ENCODE measurements at regions not wholly inside any gene's neighbourhood (a gene's known extent, or its start where the extent isn't known, plus 50 kb on each side); places are given as distances from the start of the nearest gene placed in this dataset.

DNA sequence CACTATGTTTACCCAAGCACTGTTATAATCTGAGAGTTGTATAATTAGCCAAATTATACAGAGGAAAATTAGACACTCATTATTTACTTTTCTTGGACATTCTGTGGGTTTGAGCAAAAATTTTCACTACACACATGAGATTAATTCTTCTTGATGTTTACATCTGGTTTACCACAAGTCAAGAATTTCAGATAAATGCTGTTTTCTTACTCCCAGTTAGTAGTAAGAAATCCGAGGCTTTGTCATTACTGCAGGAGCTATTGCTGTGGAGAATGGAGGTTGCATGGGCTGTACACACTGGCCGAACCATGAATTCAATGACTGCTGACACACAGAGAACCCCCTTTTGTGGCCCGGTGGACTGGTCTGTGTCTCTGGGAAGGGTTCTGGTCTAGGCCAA, 207.7 kb upstream of the CFAP20DC start:
- Mint-ChIP-seq H3K4me1 (peaks cover 24% of the 10 kb centered on the region), H3K27me3 (ENCODE audit: insufficient read depth) (peaks cover 2% of the 10 kb centered on the region), H3K9me3 (no peaks in the 10 kb centered on the region)

DNA sequence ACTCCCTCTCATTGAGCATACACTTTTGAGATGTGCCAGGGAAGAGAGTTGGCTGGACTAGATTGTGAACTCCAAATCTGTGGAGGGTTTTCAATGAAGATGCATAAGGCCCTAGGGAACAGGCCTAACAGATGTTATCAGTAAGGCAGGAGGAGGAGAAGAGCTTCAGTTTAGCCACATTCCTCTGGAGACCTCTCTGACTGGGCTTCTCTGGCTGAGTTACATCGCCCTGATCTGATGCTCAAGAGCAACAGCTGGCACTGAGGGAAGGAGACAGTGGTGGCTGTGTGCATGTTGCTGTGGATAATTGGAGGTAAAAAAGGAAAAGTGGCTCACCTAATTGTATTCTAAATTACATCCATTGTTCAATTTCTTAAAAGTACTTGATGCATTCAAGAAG, 206.4 kb upstream of the CFAP20DC start:
- no peaks in the 10 kb centered on the region for H3K36me3 Mint-ChIP-seq (ENCODE audit: low read depth)
- no peaks in the 10 kb centered on the region for H3K9me3 Mint-ChIP-seq
- TF ChIP-seq, protein P1, sequence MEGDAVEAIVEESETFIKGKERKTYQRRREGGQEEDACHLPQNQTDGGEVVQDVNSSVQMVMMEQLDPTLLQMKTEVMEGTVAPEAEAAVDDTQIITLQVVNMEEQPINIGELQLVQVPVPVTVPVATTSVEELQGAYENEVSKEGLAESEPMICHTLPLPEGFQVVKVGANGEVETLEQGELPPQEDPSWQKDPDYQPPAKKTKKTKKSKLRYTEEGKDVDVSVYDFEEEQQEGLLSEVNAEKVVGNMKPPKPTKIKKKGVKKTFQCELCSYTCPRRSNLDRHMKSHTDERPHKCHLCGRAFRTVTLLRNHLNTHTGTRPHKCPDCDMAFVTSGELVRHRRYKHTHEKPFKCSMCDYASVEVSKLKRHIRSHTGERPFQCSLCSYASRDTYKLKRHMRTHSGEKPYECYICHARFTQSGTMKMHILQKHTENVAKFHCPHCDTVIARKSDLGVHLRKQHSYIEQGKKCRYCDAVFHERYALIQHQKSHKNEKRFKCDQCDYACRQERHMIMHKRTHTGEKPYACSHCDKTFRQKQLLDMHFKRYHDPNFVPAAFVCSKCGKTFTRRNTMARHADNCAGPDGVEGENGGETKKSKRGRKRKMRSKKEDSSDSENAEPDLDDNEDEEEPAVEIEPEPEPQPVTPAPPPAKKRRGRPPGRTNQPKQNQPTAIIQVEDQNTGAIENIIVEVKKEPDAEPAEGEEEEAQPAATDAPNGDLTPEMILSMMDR (conservative IDR thresholded peaks at IDR 0.05) = no peak
- Histone ChIP-seq H3K27me3 (ENCODE audit: control insufficient read depth, insufficient read depth, low read length, poor library complexity, severe bottlenecking) (no peaks in the 10 kb centered on the region), H3K9ac (ENCODE audit: extremely low read depth, low read length, poor library complexity, severe bottlenecking) (no peak overlapping the region), H3K36me3 (ENCODE audit: control insufficient read depth, insufficient read depth, low read length) (no peaks in the 10 kb centered on the region), H3K4me3 (ENCODE audit: low read length) (no peak overlapping the region), H3K9me3 (ENCODE audit: control insufficient read depth, low read length) (no peaks in the 10 kb centered on the region), H3K27ac (ENCODE audit: low read depth, low read length) (no peak overlapping the region), H3K4me1 (ENCODE audit: control insufficient read depth, insufficient read depth, low read length) (peaks cover 7% of the 10 kb centered on the region)
- H3K4me1 Mint-ChIP-seq = peaks cover 24% of the 10 kb centered on the region
- WGBS, 2 experiments (ENCODE audit: insufficient coverage in 1 of 2, insufficient read length in 1 of 2) = 96% methylated on average over 1 of the region's 1 CpG; no CpG with 5 or more reads in 1 of the 2 experiments
- H3K27me3 Mint-ChIP-seq (ENCODE audit: insufficient read depth) = peaks cover 2% of the 10 kb centered on the region
- H3K4me3 Mint-ChIP-seq = no peak overlapping the region
- no peak overlapping the region for H3K27ac Mint-ChIP-seq
- no peak for DNase-seq

More for the DNA sequence above, 207.7 kb upstream of the CFAP20DC start:
- H3K27ac Mint-ChIP-seq = no peak overlapping the region
- no peaks in the 10 kb centered on the region for H3K9me3 ChIP-seq (ENCODE audit: control insufficient read depth, low read length)
- no peak overlapping the region for H3K4me3 Mint-ChIP-seq
- no peaks in the 10 kb centered on the region for H3K36me3 ChIP-seq (ENCODE audit: control insufficient read depth, insufficient read depth, low read length)
- no peaks in the 10 kb centered on the region for H3K27me3 ChIP-seq (ENCODE audit: control insufficient read depth, insufficient read depth, low read length, poor library complexity, severe bottlenecking)
- H3K27ac ChIP-seq (ENCODE audit: low read depth, low read length) = no peak overlapping the region
- TF ChIP-seq, protein P1 (conservative IDR thresholded peaks at IDR 0.05) = no peak
- H3K4me1 ChIP-seq (ENCODE audit: control insufficient read depth, insufficient read depth, low read length) = peaks cover 10% of the 10 kb centered on the region
- H3K9ac ChIP-seq (ENCODE audit: extremely low read depth, low read length, poor library complexity, severe bottlenecking) = no peak overlapping the region
- no peaks in the 10 kb centered on the region for H3K36me3 Mint-ChIP-seq (ENCODE audit: low read depth)
- WGBS, 2 experiments (ENCODE audit: insufficient coverage in 1 of 2, insufficient read length in 1 of 2) = 94 to 100% methylated on average over 2 to 3 of the region's 3 CpGs
- H3K4me3 ChIP-seq (ENCODE audit: low read length) = no peak overlapping the region
- no peak for DNase-seq

DNA sequence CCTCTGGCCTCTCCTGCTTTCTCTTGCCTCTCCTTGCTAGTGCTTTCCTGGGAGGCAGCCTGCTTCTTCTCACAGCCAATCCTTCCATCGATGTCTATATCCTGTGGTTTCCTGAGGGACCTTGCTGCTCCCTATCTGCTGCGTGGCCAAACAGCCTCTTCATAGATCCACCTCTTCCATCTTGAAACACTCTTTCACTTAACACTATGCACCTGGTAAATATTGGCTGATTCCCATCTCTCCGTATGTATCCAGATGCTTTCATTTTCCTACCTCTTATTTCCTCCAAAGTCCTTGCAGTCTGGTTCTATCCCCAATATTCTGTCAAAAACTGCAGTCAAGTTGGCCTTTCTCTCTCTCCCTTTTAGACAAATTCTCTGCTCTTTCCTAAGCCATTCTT, 205.2 kb upstream of the CFAP20DC start:
- Mint-ChIP-seq H3K9me3 (no peaks in the 10 kb centered on the region), H3K27ac (no peak overlapping the region), H3K27me3 (ENCODE audit: insufficient read depth) (peaks cover 2% of the 10 kb centered on the region), H3K4me3 (no peak overlapping the region), H3K4me1 (peaks cover 14% of the 10 kb centered on the region), H3K36me3 (ENCODE audit: low read depth) (no peaks in the 10 kb centered on the region)
- H3K4me3 ChIP-seq (ENCODE audit: low read length) = no peak overlapping the region
- no peak for DNase-seq
- WGBS, 2 experiments (ENCODE audit: insufficient coverage in 1 of 2, insufficient read length in 1 of 2) = 95% methylated on average over 3 of the region's 3 CpGs
- no peak overlapping the region for H3K27ac ChIP-seq (ENCODE audit: low read depth, low read length)
- TF ChIP-seq, protein P1 (conservative IDR thresholded peaks at IDR 0.05) = no peak
- no peaks in the 10 kb centered on the region for H3K27me3 ChIP-seq (ENCODE audit: control insufficient read depth, insufficient read depth, low read length, poor library complexity, severe bottlenecking)
- H3K9me3 ChIP-seq (ENCODE audit: control insufficient read depth, low read length) = no peaks in the 10 kb centered on the region
- H3K36me3 ChIP-seq (ENCODE audit: control insufficient read depth, insufficient read depth, low read length) = no peaks in the 10 kb centered on the region
- no peak overlapping the region for H3K9ac ChIP-seq (ENCODE audit: extremely low read depth, low read length, poor library complexity, severe bottlenecking)
- H3K4me1 ChIP-seq (ENCODE audit: control insufficient read depth, insufficient read depth, low read length) = peaks cover 7% of the 10 kb centered on the region

All from endodermal cell (in vitro differentiated cells).